Bronchial epithelial cell (primary cell): ENCODE measurements at regions not wholly inside any gene's neighbourhood (a gene's known extent, or its start where the extent isn't known, plus 50 kb on each side); places are given as distances from the start of the nearest gene placed in this dataset.
A peak's percentile ranks its signal among the peaks of the same experiment; 100 is the strongest.

Source experiments
- DNase-seq: peaks from one replicate; pipeline ENCODE4 v3.0.0-alpha.2; 2010; ENCODE audit warnings: low read depth
- FAIRE-seq: peaks from 2 replicates; lab custom pipeline; 2011; peaks lifted over from hg19 to GRCh38; lab: Jason Lieb, UNC
- H3K27me3 ChIP-seq: 2 replicates; pipeline ENCODE4 v1.5.1; 2011; ENCODE audit warnings: low read length; ENCODE audit not compliant: control insufficient read depth, insufficient read depth
- H3K36me3 ChIP-seq: 2 replicates; pipeline ENCODE4 v1.5.1; 2011; ENCODE audit warnings: low read length; ENCODE audit not compliant: control insufficient read depth, insufficient read depth
- H3K4me3 ChIP-seq: 2 replicates; pipeline ENCODE4 v1.5.1; 2011; ENCODE audit warnings: mild to moderate bottlenecking, low read depth, low read length, control low read depth
- CTCF ChIP-seq: IDR thresholded peaks from 2 replicates; pipeline ENCODE4 v1.5.1; 2011; ENCODE audit warnings: mild to moderate bottlenecking, moderate library complexity, low read length, control low read depth, inconsistent platforms; ENCODE audit not compliant: insufficient read depth, severe bottlenecking

DNA sequence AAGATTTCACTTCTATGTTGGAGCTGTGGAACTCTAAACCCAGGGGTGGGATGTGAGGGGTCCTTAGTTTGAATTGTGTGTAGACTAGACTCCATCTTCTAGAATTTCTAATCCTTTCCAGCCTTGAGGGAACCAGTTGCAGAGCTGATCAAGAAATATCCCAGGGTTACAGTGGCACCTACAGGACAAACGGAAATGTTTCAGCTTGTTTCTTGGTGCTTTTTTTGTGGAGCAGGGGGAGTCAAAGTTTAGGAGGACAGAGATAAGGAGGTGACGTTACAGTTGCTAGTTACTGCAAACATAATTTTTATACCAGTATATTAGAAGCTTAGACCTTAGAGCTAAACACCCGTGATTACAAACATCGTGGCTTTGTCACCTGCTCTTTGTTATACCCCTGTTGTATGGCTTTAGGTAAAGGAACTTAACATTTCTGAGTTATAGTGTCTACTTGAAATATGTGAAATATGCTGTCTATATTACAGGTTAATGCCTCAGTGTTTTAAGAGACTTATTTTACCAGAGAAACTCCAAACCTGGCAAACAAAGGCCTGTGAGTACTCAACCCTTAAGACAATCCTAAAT is 84.5 kb upstream of the DYNC1I1 start:
- peak; percentile 29 for TF ChIP-seq CTCF
- peak; percentile 21 for DNase-seq
- no peaks in the 10 kb centered on the region for H3K27me3 ChIP-seq
- FAIRE-seq = peak; percentile 64
- no peak overlapping the region for H3K4me3 ChIP-seq
- no peaks in the 10 kb centered on the region for H3K36me3 ChIP-seq

DNA sequence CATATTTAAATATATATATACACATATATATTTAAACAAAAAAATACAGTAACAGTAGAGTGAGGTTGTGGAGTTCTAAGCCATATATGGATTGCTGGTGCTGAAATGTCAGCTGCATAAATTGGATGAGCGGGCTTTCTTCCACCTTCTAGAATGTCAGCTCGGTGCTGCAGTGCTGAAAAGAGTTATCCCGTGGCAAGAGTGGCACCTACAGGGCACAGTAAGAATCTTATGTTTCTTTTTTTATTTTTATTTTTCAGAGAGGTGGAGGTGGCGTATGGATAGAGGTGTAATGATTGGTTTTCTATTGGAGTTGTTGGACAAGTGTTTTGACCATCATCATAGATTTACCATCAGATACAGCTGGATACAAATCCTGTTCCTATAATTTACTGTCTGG is 86.2 kb upstream of the DYNC1I1 start:
- FAIRE-seq (no peak), DNase-seq (peak; percentile 45)
- TF ChIP-seq CTCF = peak; percentile 38

DNA sequence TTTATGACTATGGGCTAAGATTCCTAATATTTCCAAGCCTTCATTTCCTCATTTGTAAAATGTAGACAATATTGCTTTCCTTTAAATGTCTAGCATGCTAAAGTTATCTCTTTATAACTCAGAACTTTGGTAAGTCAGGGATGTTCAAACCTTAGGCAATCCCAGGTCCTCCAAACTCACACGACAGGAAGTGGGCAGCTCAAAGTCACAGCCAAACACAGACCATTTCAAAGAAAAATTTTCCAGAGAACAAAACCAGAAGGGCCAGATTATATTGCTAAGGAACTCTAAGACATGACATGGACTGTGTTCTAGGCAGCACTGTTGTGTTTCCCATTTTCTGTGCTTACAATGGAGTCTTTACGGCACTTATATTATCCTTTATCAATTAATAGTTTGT is 87.8 kb upstream of the DYNC1I1 start:
- Histone ChIP-seq H3K4me3 (no peak overlapping the region), H3K27me3 (no peaks in the 10 kb centered on the region), H3K36me3 (no peaks in the 10 kb centered on the region)
- DNase-seq = no peak
- TF ChIP-seq CTCF = no peak
- FAIRE-seq = no peak

More for the DNA sequence above, 86.2 kb upstream of the DYNC1I1 start:
- no peak overlapping the region for H3K4me3 ChIP-seq
- H3K36me3 ChIP-seq = no peaks in the 10 kb centered on the region
- no peaks in the 10 kb centered on the region for H3K27me3 ChIP-seq

- FAIRE-seq (no peak), DNase-seq (peak; percentile 26)
- no peak overlapping the region for H3K4me3 ChIP-seq
- peak; percentile 23 for TF ChIP-seq CTCF
- no peaks in the 10 kb centered on the region for H3K27me3 ChIP-seq
- no peaks in the 10 kb centered on the region for H3K36me3 ChIP-seq
These were observed 87.7 kb upstream of the PDK4 start for GRCh38 chr7:95684037-95684436.

DNA sequence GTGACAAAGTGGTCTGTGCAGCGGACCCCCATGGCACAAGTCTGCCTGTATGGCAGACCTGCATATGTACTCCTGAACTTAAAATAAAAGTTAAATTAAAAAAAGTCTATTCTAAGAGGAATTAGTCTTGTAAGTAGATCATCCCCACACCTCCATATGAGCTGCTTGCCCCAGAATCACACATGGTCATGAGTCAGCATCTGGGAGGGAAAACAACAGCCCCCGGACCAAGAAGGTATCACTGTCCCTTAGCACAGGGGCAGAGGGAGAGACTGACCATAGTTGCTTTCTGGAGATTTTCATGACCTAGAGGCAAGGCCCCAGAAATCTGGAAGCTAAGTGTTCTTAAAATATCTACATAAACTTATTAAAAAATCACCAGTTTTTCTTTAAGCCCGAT is 86.6 kb upstream of the PDK4 start:
- TF ChIP-seq CTCF = no peak

GRCh38 chr7:95676691-95677090 is 80.4 kb upstream of the PDK4 start:
- no peak for FAIRE-seq
- no peak for DNase-seq
- no peak for TF ChIP-seq CTCF
- H3K36me3 ChIP-seq = no peaks in the 10 kb centered on the region
- no peak overlapping the region for H3K4me3 ChIP-seq
- no peaks in the 10 kb centered on the region for H3K27me3 ChIP-seq

More for the DNA sequence above, 86.6 kb upstream of the PDK4 start:
- no peak overlapping the region for H3K4me3 ChIP-seq
- H3K27me3 ChIP-seq = no peaks in the 10 kb centered on the region
- H3K36me3 ChIP-seq = no peaks in the 10 kb centered on the region
- no peak for DNase-seq
- no peak for FAIRE-seq
